Endothelial cell of umbilical vein (primary cell): ENCODE measurements at regions not wholly inside any gene's neighbourhood (a gene's known extent, or its start where the extent isn't known, plus 50 kb on each side); places are given as distances from the start of the nearest gene placed in this dataset.

Source experiments
- BruUV-seq: library from RNA; stranded (reverse); fragments of 400-500 nt; replicated peaks from 2 replicates; lab custom pipeline; 2021; lab: Mats Ljungman, UMichigan
- CTCF ChIA-PET: fragments of 300-600, 350-600 bp; sonication (Branson Sonifier 250); formaldehyde crosslinking; loops from one replicate; lab custom pipeline; 2021; ENCODE audit warnings: antibody characterized with exemption, inconsistent platforms; lab: Charles Lee
- POLR2A ChIA-PET: fragments of 300-600, 350-600 bp; sonication (Branson Sonifier 250); formaldehyde crosslinking; loops from one replicate; lab custom pipeline; 2021; ENCODE audit warnings: antibody characterized with exemption, inconsistent platforms; lab: Charles Lee
- DNase-seq: peaks from one replicate; pipeline ENCODE4 v3.0.0-alpha.2; 2011; ENCODE audit warnings: low read depth, low spot score
- FAIRE-seq: peaks from 2 replicates; lab custom pipeline; 2011; peaks lifted over from hg19 to GRCh38; lab: Jason Lieb, UNC
- H2AFZ ChIP-seq: 2 replicates; pipeline ENCODE4 v1.6.0; 2012; ENCODE audit warnings: low read depth, low read length, control low read depth, inconsistent platforms
- H3K27ac ChIP-seq: 2 replicates; pipeline ENCODE4 v1.5.1; 2011; ENCODE audit warnings: low read depth, mild to moderate bottlenecking, control low read depth, low read length, moderate library complexity; ENCODE audit not compliant: insufficient read depth
- H3K27me3 ChIP-seq, 2 experiments: 2 replicates each; pipeline versions ENCODE4 v1.6.0 to v1.6.1; 2011; ENCODE audit warnings: low read length in 2 of 2, mixed read lengths in 1 of 2; ENCODE audit not compliant: control insufficient read depth in 2 of 2, insufficient read depth in 2 of 2
- H3K36me3 ChIP-seq, 2 experiments: 2 replicates in 1 of 2; 3 replicates in 1 of 2; pipeline ENCODE4 v1.5.1; 2011; ENCODE audit warnings: low read length in 2 of 2, mild to moderate bottlenecking in 1 of 2, moderate library complexity in 1 of 2; ENCODE audit not compliant: control insufficient read depth in 2 of 2, insufficient read depth in 2 of 2; ENCODE audit errors: extremely low read depth in 1 of 2
- H3K4me1 ChIP-seq: 3 replicates; pipeline ENCODE4 v1.5.1; 2011; ENCODE audit warnings: mild to moderate bottlenecking, low read length; ENCODE audit not compliant: control insufficient read depth, insufficient read depth; ENCODE audit errors: extremely low read depth
- H3K4me2 ChIP-seq: 2 replicates; pipeline ENCODE4 v1.6.1; 2011; ENCODE audit warnings: low read length, control low read depth, mixed read lengths; ENCODE audit not compliant: insufficient read depth
- H3K4me3 ChIP-seq, 3 experiments: fragments of 200-600 bp in 1 of 3; sonication (generic), shearing (Covaris generic) in 1 of 3; replicated peaks in 1 of 3; 2 replicates each; pipeline ENCODE4 v1.5.1; 2011 to 2016; ENCODE audit warnings: control low read depth in 3 of 3, low read length in 3 of 3, mild to moderate bottlenecking in 2 of 3, inconsistent platforms in 1 of 3, low read depth in 1 of 3, moderate library complexity in 1 of 3; ENCODE audit not compliant: insufficient read depth in 1 of 3
- H3K79me2 ChIP-seq: 2 replicates; pipeline ENCODE4 v1.6.0; 2012; ENCODE audit warnings: low read length, inconsistent platforms; ENCODE audit not compliant: control insufficient read depth, insufficient read depth
- H3K9ac ChIP-seq: replicated peaks from 2 replicates; pipeline ENCODE3; 2011; ENCODE audit warnings: low read length, control low read depth; ENCODE audit not compliant: insufficient read depth; ENCODE audit errors: extremely low read depth
- H3K9me1 ChIP-seq: replicated peaks from 3 replicates; pipeline ENCODE4 v1.6.0; 2011; ENCODE audit warnings: mild to moderate bottlenecking, low read length; ENCODE audit not compliant: control insufficient read depth, insufficient read depth; ENCODE audit errors: extremely low read depth
- H3K9me3 ChIP-seq: replicated peaks from 2 replicates; pipeline ENCODE4 v1.5.1; 2012; ENCODE audit warnings: low read length, inconsistent platforms; ENCODE audit not compliant: control insufficient read depth, insufficient read depth
- H4K20me1 ChIP-seq: replicated peaks from 2 replicates; pipeline ENCODE3; 2011; ENCODE audit warnings: mild to moderate bottlenecking, low read length; ENCODE audit not compliant: control insufficient read depth, insufficient read depth; ENCODE audit errors: extremely low read depth
- CTCF ChIP-seq, 2 donors: IDR thresholded peaks; 1 replicate in 1 of 2; 2 replicates in 1 of 2; pipeline ENCODE4 v1.5.1; 2011; ENCODE audit warnings: low read length in 2 of 2, mild to moderate bottlenecking in 2 of 2, moderate library complexity in 2 of 2, control low read depth in 1 of 2, inconsistent platforms in 1 of 2, low read depth in 1 of 2; ENCODE audit not compliant: insufficient read depth in 1 of 2; ENCODE audit errors: extremely low read depth in 1 of 2
- EZH2 ChIP-seq: IDR thresholded peaks from 2 replicates; pipeline ENCODE4 v1.6.1; 2012; ENCODE audit warnings: borderline replicate concordance, low read depth, mild to moderate bottlenecking, moderate library complexity, low read length, inconsistent platforms; ENCODE audit not compliant: severe bottlenecking
- FOS ChIP-seq: IDR thresholded peaks from 2 replicates; pipeline ENCODE4 v1.6.1; 2011; ENCODE audit warnings: mild to moderate bottlenecking, low read length, moderate library complexity, borderline replicate concordance; ENCODE audit not compliant: insufficient read depth
- GATA2 ChIP-seq: IDR thresholded peaks from 2 replicates; pipeline ENCODE4 v1.7.0; 2011; ENCODE audit warnings: low read depth, mild to moderate bottlenecking, moderate library complexity, mixed read lengths, low read length; ENCODE audit not compliant: insufficient read length, insufficient read depth
- JUN ChIP-seq: IDR thresholded peaks from 2 replicates; pipeline ENCODE4 v1.6.1; 2011; ENCODE audit warnings: borderline replicate concordance, low read depth; ENCODE audit not compliant: insufficient read length, insufficient read depth
- MAX ChIP-seq: IDR thresholded peaks from 2 replicates; pipeline ENCODE4 v1.6.1; 2011; ENCODE audit not compliant: insufficient read depth, insufficient read length
- MYC ChIP-seq: IDR thresholded peaks from one replicate; pipeline ENCODE4 v1.6.1; 2011; ENCODE audit warnings: mild to moderate bottlenecking, low read depth, low read length
- POLR2A ChIP-seq: IDR thresholded peaks from 2 replicates; pipeline ENCODE4 v1.6.1; 2012; ENCODE audit warnings: low read depth, mild to moderate bottlenecking, control low read depth, low read length
- POLR2AphosphoS5 ChIP-seq: IDR thresholded peaks from 2 replicates; pipeline ENCODE4 v1.6.1; 2012; ENCODE audit warnings: low read depth, mild to moderate bottlenecking, control low read depth, low read length, moderate library complexity; ENCODE audit not compliant: insufficient read depth
- dilution Hi-C: fragments of 300-500 bp; cut with MboI; formaldehyde crosslinking; loops from one replicate; pipeline ENCODE4 v1.15.0; 2019; ENCODE audit warnings: low sequenced_read_pairs; ENCODE audit not compliant: extremely low pct_ligation_motif_present
- intact Hi-C: fragments of 100-400 bp; cut with micrococcal nuclease; formaldehyde crosslinking; loops from one replicate; pipeline ENCODE4 v1.10.0; 2022

DNA sequence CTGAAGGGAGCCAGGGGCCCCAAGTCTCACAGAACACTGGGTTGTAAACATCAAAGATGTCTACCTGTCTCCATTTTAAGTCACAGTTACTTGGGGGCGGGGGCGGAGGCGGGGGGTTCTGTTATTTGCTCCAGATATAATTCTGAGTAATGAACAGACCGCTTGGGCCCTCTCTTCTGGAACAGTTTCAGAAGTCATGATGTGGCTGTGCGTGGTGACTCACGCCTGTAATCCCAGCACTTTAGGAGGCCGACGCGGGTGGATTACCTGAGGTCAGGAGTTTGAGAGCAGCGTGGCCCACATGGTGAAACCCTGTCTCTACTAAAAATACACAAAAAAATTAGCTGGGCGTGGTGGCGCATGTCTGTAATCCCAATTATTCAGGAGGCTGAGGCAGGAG, 157.9 kb upstream of the APCDD1 start:
- CTCF ChIA-PET = no interaction called here
- Histone ChIP-seq H3K9ac (no peak overlapping the region), H3K4me3 (no peak overlapping the region), H3K9me1 (no peaks in the 10 kb centered on the region), H3K9me3 (no peaks in the 10 kb centered on the region), H4K20me1 (no peaks in the 10 kb centered on the region), H3K4me1 (peaks cover 16% of the 10 kb centered on the region), H2AFZ (no peak overlapping the region), H3K27ac (no peak overlapping the region), H3K79me2 (no peaks in the 10 kb centered on the region), H3K36me3 (no peaks in the 10 kb centered on the region), H3K27me3 (peaks cover 0 to 4% of the 10 kb centered on the region in 2 experiments), H3K4me2 (no peak overlapping the region)
- FAIRE-seq (no peak), DNase-seq (no peak)
- intact Hi-C loops = no loop called here
- BruUV-seq = no TSS peak
- dilution Hi-C loops = no loop called here
- POLR2A ChIA-PET = no interaction called here
- TF ChIP-seq POLR2AphosphoS5 = no peak
- no peak for TF ChIP-seq EZH2
- no peak for TF ChIP-seq MYC
- TF ChIP-seq MAX = no peak
- no peak for TF ChIP-seq GATA2
- TF ChIP-seq JUN = no peak
- no peak for TF ChIP-seq FOS
- TF ChIP-seq POLR2A = no peak
- TF ChIP-seq CTCF (IDR thresholded peaks at IDR 0.05; ENCODE audit: extremely low read depth in 1 of 2, insufficient read depth in 1 of 2, low read depth in 1 of 2, low read length in 2 of 2) = no peak
